Neural progenitor cell (in vitro differentiated cells): ENCODE measurements at regions not wholly inside any gene's neighbourhood (a gene's known extent, or its start where the extent isn't known, plus 50 kb on each side); places are given as distances from the start of the nearest gene placed in this dataset.

Experiments used
- DNase-seq: peaks from one replicate; pipeline ENCODE4 v3.0.0-alpha.2; 2016; ENCODE audit warnings: low spot score
- H2AFZ ChIP-seq: fragments of 200-600 bp; sonication (generic); replicated peaks from 2 replicates; pipeline ENCODE4 v1.6.1; 2016; ENCODE audit warnings: antibody characterized with exemption
- H3F3A ChIP-seq: fragments of 200-600 bp; sonication (generic); 2 replicates; pipeline ENCODE4 v1.6.1; 2016; ENCODE audit warnings: antibody characterized with exemption, low read depth
- H3K27ac ChIP-seq: fragments of 200-600 bp; sonication (generic); 2 replicates; pipeline ENCODE4 v1.5.1; 2016; ENCODE audit warnings: mild to moderate bottlenecking
- H3K27me3 ChIP-seq: fragments of 200-600 bp; sonication (generic); 2 replicates; pipeline ENCODE4 v1.6.1; 2016; ENCODE audit warnings: mild to moderate bottlenecking, moderate library complexity
- H3K36me3 ChIP-seq: fragments of 200-600 bp; sonication (generic); 2 replicates; pipeline ENCODE4 v1.5.1; 2016
- H3K4me1 ChIP-seq: fragments of 200-600 bp; sonication (generic); 2 replicates; pipeline ENCODE4 v1.6.1; 2016; ENCODE audit warnings: mixed run types
- H3K4me2 ChIP-seq: fragments of 200-600 bp; sonication (generic); 2 replicates; pipeline ENCODE4 v1.6.1; 2016
- H3K4me3 ChIP-seq: fragments of 200-600 bp; sonication (generic); 2 replicates; pipeline ENCODE4 v1.5.1; 2016
- H3K79me2 ChIP-seq: fragments of 200-600 bp; sonication (generic); 2 replicates; pipeline ENCODE4 v1.6.1; 2016; ENCODE audit warnings: low read depth
- H3K9ac ChIP-seq: fragments of 200-600 bp; sonication (generic); 2 replicates; pipeline ENCODE4 v1.6.1; 2016
- H3K9me3 ChIP-seq: fragments of 200-600 bp; sonication (generic); 2 replicates; pipeline ENCODE4 v1.5.1; 2016; ENCODE audit warnings: low read depth
- H4K20me1 ChIP-seq: fragments of 200-600 bp; sonication (generic); 2 replicates; pipeline ENCODE4 v1.6.1; 2016; ENCODE audit warnings: low read depth
- H3K27ac Mint-ChIP-seq: 3 replicates; pipeline ENCODE4 v1.8.0; 2021; ENCODE audit warnings: mixed read lengths
- H3K27me3 Mint-ChIP-seq: 2 replicates; pipeline ENCODE4 v1.8.0; 2022; ENCODE audit warnings: low read depth, mild to moderate bottlenecking, inconsistent platforms, moderate library complexity, mixed read lengths; ENCODE audit not compliant: insufficient read depth
- H3K36me3 Mint-ChIP-seq: 3 replicates; pipeline ENCODE4 v1.8.0; 2021; ENCODE audit warnings: mixed read lengths
- H3K4me1 Mint-ChIP-seq: 3 replicates; pipeline ENCODE4 v1.8.0; 2021; ENCODE audit warnings: mixed read lengths
- H3K4me3 Mint-ChIP-seq: 3 replicates; pipeline ENCODE4 v1.8.0; 2021; ENCODE audit warnings: mild to moderate bottlenecking, moderate library complexity, mixed read lengths
- H3K9me3 Mint-ChIP-seq: 3 replicates; pipeline ENCODE4 v1.8.0; 2020; ENCODE audit warnings: mixed read lengths
- EZH2 ChIP-seq: fragments of 200-600 bp; sonication (generic); IDR thresholded peaks from 2 replicates; pipeline ENCODE4 v1.6.1; 2017; ENCODE audit warnings: antibody characterized with exemption, mild to moderate bottlenecking, moderate library complexity
- EZH2phosphoT487 ChIP-seq: fragments of 200-600 bp; sonication (generic); IDR thresholded peaks from 2 replicates; pipeline ENCODE4 v1.6.1; 2017; ENCODE audit warnings: antibody characterized with exemption
- TF ChIP-seq, protein P1 (sequence below): fragments of 200-600 bp; sonication (generic); IDR thresholded peaks from 2 replicates; pipeline ENCODE4 v1.5.1; 2017; ENCODE audit warnings: antibody characterized with exemption, mild to moderate bottlenecking

GRCh38 chr3:36297195-36297594 lies 83.1 kb upstream of the STAC start:
- H3F3A ChIP-seq, result no peaks in the 10 kb centered on the region
- H3K79me2 ChIP-seq, result no peaks in the 10 kb centered on the region
- H3K27ac Mint-ChIP-seq, result no peak overlapping the region
- no peak overlapping the region for H3K4me3 ChIP-seq
- H3K4me1 Mint-ChIP-seq, result no peaks in the 10 kb centered on the region
- no peaks in the 10 kb centered on the region for H3K9me3 ChIP-seq
- H2AFZ ChIP-seq, result no peak overlapping the region
- H3K4me2 ChIP-seq, result no peak overlapping the region
- H3K27me3 ChIP-seq, result no peaks in the 10 kb centered on the region
- no peak for DNase-seq
- no peaks in the 10 kb centered on the region for H3K9me3 Mint-ChIP-seq
- no peak overlapping the region for H3K27ac ChIP-seq
- H4K20me1 ChIP-seq, result no peaks in the 10 kb centered on the region
- no peak overlapping the region for H3K4me3 Mint-ChIP-seq
- no peak overlapping the region for H3K9ac ChIP-seq
- no peaks in the 10 kb centered on the region for H3K27me3 Mint-ChIP-seq
- TF ChIP-seq EZH2phosphoT487 (no peak), EZH2 (no peak)
- TF ChIP-seq, protein P1, sequence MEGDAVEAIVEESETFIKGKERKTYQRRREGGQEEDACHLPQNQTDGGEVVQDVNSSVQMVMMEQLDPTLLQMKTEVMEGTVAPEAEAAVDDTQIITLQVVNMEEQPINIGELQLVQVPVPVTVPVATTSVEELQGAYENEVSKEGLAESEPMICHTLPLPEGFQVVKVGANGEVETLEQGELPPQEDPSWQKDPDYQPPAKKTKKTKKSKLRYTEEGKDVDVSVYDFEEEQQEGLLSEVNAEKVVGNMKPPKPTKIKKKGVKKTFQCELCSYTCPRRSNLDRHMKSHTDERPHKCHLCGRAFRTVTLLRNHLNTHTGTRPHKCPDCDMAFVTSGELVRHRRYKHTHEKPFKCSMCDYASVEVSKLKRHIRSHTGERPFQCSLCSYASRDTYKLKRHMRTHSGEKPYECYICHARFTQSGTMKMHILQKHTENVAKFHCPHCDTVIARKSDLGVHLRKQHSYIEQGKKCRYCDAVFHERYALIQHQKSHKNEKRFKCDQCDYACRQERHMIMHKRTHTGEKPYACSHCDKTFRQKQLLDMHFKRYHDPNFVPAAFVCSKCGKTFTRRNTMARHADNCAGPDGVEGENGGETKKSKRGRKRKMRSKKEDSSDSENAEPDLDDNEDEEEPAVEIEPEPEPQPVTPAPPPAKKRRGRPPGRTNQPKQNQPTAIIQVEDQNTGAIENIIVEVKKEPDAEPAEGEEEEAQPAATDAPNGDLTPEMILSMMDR, result no peak
- no peaks in the 10 kb centered on the region for H3K36me3 Mint-ChIP-seq
- no peaks in the 10 kb centered on the region for H3K36me3 ChIP-seq
- H3K4me1 ChIP-seq, result no peaks in the 10 kb centered on the region

DNA sequence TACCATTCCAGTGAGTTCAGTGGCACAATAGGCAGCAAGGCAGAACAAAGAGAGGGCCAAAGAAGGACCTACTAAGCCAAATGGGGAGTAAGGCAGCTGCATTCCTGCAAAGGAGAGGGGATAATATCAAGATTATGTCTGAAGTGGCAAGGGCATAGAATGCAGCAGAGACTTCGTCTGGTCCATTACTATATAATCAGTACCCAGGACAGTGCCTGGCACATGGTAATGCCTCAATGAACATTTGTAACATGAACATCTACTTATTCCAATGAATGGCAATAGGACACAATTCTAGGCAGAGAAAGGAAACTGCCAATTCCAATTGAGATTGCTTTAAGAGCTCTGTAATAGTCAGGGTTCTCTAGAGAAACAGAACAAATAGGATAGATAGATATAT lies 82.1 kb upstream of the STAC start:
- H3K4me1 ChIP-seq, result no peaks in the 10 kb centered on the region
- Mint-ChIP-seq H3K27me3 (no peaks in the 10 kb centered on the region), H3K27ac (no peak overlapping the region), H3K4me1 (no peaks in the 10 kb centered on the region), H3K4me3 (no peak overlapping the region), H3K36me3 (no peaks in the 10 kb centered on the region), H3K9me3 (no peaks in the 10 kb centered on the region)
- no peak overlapping the region for H3K4me3 ChIP-seq
- no peak overlapping the region for H3K9ac ChIP-seq
- H3F3A ChIP-seq, result no peaks in the 10 kb centered on the region
- no peak overlapping the region for H2AFZ ChIP-seq
- no peaks in the 10 kb centered on the region for H4K20me1 ChIP-seq
- no peaks in the 10 kb centered on the region for H3K79me2 ChIP-seq
- no peak overlapping the region for H3K27ac ChIP-seq
- TF ChIP-seq EZH2phosphoT487 (no peak), EZH2 (no peak)
- TF ChIP-seq, protein P1, result no peak
- no peaks in the 10 kb centered on the region for H3K27me3 ChIP-seq
- no peaks in the 10 kb centered on the region for H3K9me3 ChIP-seq
- H3K4me2 ChIP-seq, result no peak overlapping the region
- peak; percentile 4 for DNase-seq
- H3K36me3 ChIP-seq, result no peaks in the 10 kb centered on the region

DNA sequence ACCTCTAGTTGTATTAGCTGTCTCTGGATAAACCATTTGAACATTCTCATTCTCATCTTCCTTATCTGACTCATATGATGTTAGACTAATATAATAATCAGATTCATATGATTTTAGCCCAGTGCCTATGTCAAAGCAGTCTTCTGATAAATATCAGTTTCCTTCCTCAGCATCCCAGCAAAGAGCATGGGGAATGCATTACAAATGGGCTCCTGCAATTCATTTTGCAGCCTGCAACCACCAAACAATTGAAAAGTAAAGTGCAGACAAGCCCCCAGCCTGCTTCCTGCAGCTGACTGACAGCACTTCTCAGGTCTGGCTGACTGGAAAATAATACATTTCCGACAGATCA lies 78.2 kb upstream of the STAC start:
- no peaks in the 10 kb centered on the region for H4K20me1 ChIP-seq
- H3K4me3 ChIP-seq, result no peak overlapping the region
- Mint-ChIP-seq H3K36me3 (no peaks in the 10 kb centered on the region), H3K4me3 (no peak overlapping the region), H3K4me1 (no peaks in the 10 kb centered on the region), H3K9me3 (no peaks in the 10 kb centered on the region), H3K27ac (no peak overlapping the region), H3K27me3 (no peaks in the 10 kb centered on the region)
- no peaks in the 10 kb centered on the region for H3K27me3 ChIP-seq
- no peak overlapping the region for H3K4me2 ChIP-seq
- no peaks in the 10 kb centered on the region for H3F3A ChIP-seq
- H3K9ac ChIP-seq, result no peak overlapping the region
- H3K36me3 ChIP-seq, result no peaks in the 10 kb centered on the region
- no peak overlapping the region for H3K27ac ChIP-seq
- H3K9me3 ChIP-seq, result no peaks in the 10 kb centered on the region
- TF ChIP-seq EZH2phosphoT487, result no peak
- TF ChIP-seq, protein P1, result no peak
- TF ChIP-seq EZH2, result no peak
- DNase-seq, result no peak
- H3K79me2 ChIP-seq, result no peaks in the 10 kb centered on the region
- no peak overlapping the region for H2AFZ ChIP-seq
- no peaks in the 10 kb centered on the region for H3K4me1 ChIP-seq

GRCh38 chr3:36302626-36303025 lies 77.7 kb upstream of the STAC start:
- Histone ChIP-seq H3K36me3 (no peaks in the 10 kb centered on the region), H3F3A (no peaks in the 10 kb centered on the region), H3K4me1 (no peaks in the 10 kb centered on the region), H3K9ac (no peak overlapping the region), H3K9me3 (no peaks in the 10 kb centered on the region), H3K4me3 (no peak overlapping the region), H3K27me3 (no peaks in the 10 kb centered on the region), H4K20me1 (no peaks in the 10 kb centered on the region), H3K27ac (no peak overlapping the region), H3K79me2 (no peaks in the 10 kb centered on the region), H2AFZ (no peak overlapping the region), H3K4me2 (no peak overlapping the region)
- H3K27me3 Mint-ChIP-seq, result no peaks in the 10 kb centered on the region
- no peak for DNase-seq
- no peaks in the 10 kb centered on the region for H3K4me1 Mint-ChIP-seq
- H3K36me3 Mint-ChIP-seq, result no peaks in the 10 kb centered on the region
- TF ChIP-seq EZH2 (no peak), EZH2phosphoT487 (no peak)
- TF ChIP-seq, protein P1, result no peak
- no peak overlapping the region for H3K27ac Mint-ChIP-seq
- no peak overlapping the region for H3K4me3 Mint-ChIP-seq
- H3K9me3 Mint-ChIP-seq, result no peaks in the 10 kb centered on the region
